Large intestine (tissue), 3 donors: ENCODE measurements at regions not wholly inside any gene's neighbourhood (a gene's known extent, or its start where the extent isn't known, plus 50 kb on each side); places are given as distances from the start of the nearest gene placed in this dataset.

Experiments used
- DNase-seq, 2 donors: peaks; one replicate each; pipeline versions ENCODE4 v3.0.0 to v3.0.0-alpha.2; 2013
- H3K27ac ChIP-seq: one replicate; pipeline ENCODE4 v1.5.1; 2013; ENCODE audit warnings: low read length
- H3K27me3 ChIP-seq: 2 replicates; pipeline ENCODE4 v1.6.1; 2013; ENCODE audit warnings: low read length; ENCODE audit not compliant: control insufficient read depth, insufficient read depth
- H3K36me3 ChIP-seq: 2 replicates; pipeline ENCODE4 v1.6.1; 2013; ENCODE audit warnings: low read length; ENCODE audit not compliant: control insufficient read depth, insufficient read depth
- H3K4me1 ChIP-seq: one replicate; pipeline ENCODE4 v1.6.1; 2013; ENCODE audit warnings: low read length; ENCODE audit not compliant: control insufficient read depth, insufficient read depth
- H3K4me3 ChIP-seq: one replicate; pipeline ENCODE4 v1.5.1; 2013; ENCODE audit warnings: low read length
- H3K9me3 ChIP-seq: one replicate; pipeline ENCODE4 v1.6.1; 2013; ENCODE audit warnings: mild to moderate bottlenecking, low read depth, low read length, moderate library complexity; ENCODE audit not compliant: control insufficient read depth
- WGBS: methylation state at CpG from one replicate; pipeline ENCODE4 v1.1.5; 2013; ENCODE audit warnings: low lambda C conversion rate; ENCODE audit not compliant: insufficient coverage; 5-methylcytosine and 5-hydroxymethylcytosine counted together

DNA sequence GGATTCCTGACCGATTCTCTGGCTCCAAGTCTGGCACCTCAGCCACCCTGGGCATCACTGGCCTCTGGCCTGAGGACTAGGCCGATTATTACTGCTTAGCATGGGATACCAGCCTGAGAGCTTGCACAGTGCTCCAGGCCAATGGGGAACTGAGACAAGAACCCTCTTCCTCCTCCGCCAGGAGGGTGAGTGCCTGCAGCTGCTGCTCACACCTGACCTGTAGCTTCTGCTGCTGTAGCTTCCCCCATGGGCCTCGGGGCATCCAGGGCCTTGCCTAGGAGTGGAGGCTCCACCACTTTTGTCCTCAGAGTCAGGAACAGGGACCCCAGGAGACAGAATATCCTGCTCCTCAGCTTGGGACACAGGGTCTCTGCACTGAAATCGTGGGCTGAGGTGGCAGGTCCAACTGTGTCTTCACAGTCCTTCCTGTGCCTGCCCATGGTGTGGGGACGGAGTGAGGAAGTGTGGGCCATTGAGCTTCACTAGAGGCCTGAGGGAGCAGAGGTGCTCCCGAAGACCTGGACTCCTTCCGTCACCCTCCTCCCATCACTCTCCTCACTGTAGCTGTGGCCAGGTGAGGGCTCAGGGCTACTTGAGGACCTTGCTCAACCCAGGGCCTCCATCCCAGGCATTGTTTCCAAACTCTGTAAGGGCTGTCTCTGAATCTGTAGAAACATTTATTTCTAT is 103.8 kb downstream of the ZNF280B start:
- no peak for DNase-seq
- Histone ChIP-seq H3K27ac (no peak overlapping the region), H3K4me3 (no peak overlapping the region), H3K9me3 (no peaks in the 10 kb centered on the region), H3K27me3 (peaks cover 6% of the 10 kb centered on the region), H3K4me1 (peaks cover 3% of the 10 kb centered on the region), H3K36me3 (no peaks in the 10 kb centered on the region)
- WGBS, result 100% methylated on average over 1 of the region's 8 CpGs

GRCh38 chr22:22406445-22407027 is 102.0 kb downstream of the ZNF280B start:
- Histone ChIP-seq H3K27me3 (peaks cover 6% of the 10 kb centered on the region), H3K4me3 (no peak overlapping the region), H3K4me1 (peaks cover 3% of the 10 kb centered on the region), H3K27ac (no peak overlapping the region), H3K36me3 (no peaks in the 10 kb centered on the region), H3K9me3 (no peaks in the 10 kb centered on the region)
- no peak for DNase-seq
- no CpG with 5 or more reads among the region's 5 CpGs for WGBS

DNA sequence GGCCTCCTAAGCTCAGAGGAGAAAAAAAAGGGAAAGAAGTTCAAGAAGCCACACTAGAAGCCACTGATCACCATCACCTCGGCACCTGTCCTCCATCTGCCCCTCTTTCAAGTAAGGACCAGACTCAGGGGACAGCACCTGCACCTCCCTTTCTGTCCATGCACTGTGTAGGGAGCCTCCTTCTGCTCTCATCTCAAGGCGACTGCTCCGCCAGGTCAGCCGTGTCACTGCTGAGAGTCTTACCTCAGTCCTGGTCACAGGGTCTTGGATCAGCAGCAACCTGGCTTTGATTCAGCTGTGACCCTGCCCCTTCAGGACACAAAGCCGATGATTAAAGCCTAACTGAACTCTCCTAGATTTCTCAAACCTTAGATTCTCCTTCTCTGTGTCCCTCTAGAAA is 101.5 kb downstream of the ZNF280B start:
- H3K36me3 ChIP-seq, result no peaks in the 10 kb centered on the region
- H3K9me3 ChIP-seq, result no peaks in the 10 kb centered on the region
- no peak for DNase-seq
- H3K4me3 ChIP-seq, result no peak overlapping the region
- H3K27me3 ChIP-seq, result peaks cover 6% of the 10 kb centered on the region
- H3K4me1 ChIP-seq, result peaks cover 3% of the 10 kb centered on the region
- WGBS, result 80% methylated on average over 1 of the region's 5 CpGs
- H3K27ac ChIP-seq, result no peak overlapping the region

DNA sequence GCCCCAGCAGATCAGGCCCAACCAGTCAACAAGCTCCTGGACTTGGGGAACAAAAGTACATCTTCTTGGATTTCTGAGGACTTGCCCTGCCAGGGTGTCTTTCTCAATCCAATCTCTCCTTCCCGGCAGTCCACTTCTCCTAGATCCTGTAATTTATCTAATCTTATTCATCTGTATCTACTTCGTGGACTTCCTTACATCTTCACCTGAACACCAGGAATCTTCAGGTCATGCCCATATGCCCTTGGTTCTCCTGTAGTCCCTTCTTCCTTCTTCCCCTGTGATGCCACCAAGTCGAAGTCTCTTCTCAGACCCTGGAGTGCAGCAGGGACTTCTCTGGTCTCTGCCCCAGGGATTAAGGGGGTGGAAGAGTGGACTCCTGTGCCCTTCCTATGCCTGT is 100.3 kb downstream of the ZNF280B start:
- DNase-seq, result no peak
- Histone ChIP-seq H3K4me1 (peaks cover 3% of the 10 kb centered on the region), H3K27ac (peak overlapping the region; percentile 54), H3K36me3 (no peaks in the 10 kb centered on the region), H3K27me3 (peaks cover 6% of the 10 kb centered on the region), H3K9me3 (no peaks in the 10 kb centered on the region), H3K4me3 (no peak overlapping the region)
- no CpG with 5 or more reads among the region's 3 CpGs for WGBS

- H3K27me3 ChIP-seq, result peaks cover 6% of the 10 kb centered on the region
- H3K27ac ChIP-seq, result peak overlapping the region; percentile 54
- DNase-seq, result peak; percentile 33 to 61
- H3K36me3 ChIP-seq, result no peaks in the 10 kb centered on the region
- H3K9me3 ChIP-seq, result no peaks in the 10 kb centered on the region
- H3K4me3 ChIP-seq, result no peak overlapping the region
- WGBS, result no CpG with 5 or more reads among the region's 14 CpGs
- H3K4me1 ChIP-seq, result peaks cover 3% of the 10 kb centered on the region
Observed at GRCh38 chr22:22408731-22409696, 99.5 kb downstream of the ZNF280B start.

DNA sequence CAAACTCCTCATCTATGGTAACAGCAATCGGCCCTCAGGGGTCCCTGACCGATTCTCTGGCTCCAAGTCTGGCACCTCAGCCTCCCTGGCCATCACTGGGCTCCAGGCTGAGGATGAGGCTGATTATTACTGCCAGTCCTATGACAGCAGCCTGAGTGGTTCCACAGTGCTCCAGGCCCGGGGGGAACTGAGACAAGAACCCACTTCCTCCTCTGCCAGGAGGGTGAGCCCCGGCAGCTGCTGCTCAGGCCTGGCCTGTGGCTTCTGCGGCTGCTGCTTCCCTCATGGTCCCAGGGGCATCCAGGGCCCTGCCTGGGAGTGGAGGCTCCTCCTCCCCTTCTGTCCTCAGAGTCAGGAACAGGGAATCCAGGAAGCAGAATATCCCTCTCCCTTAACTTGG is 98.4 kb downstream of the ZNF280B start:
- Histone ChIP-seq H3K36me3 (no peaks in the 10 kb centered on the region), H3K27ac (no peak overlapping the region), H3K4me1 (peaks cover 3% of the 10 kb centered on the region), H3K27me3 (peaks cover 10% of the 10 kb centered on the region), H3K4me3 (no peak overlapping the region), H3K9me3 (no peaks in the 10 kb centered on the region)
- no peak for DNase-seq
- WGBS, result no CpG with 5 or more reads among the region's 5 CpGs

- peaks cover 16% of the 10 kb centered on the region for H3K27me3 ChIP-seq
- no peaks in the 10 kb centered on the region for H3K9me3 ChIP-seq
- H3K4me1 ChIP-seq, result peaks cover 3% of the 10 kb centered on the region
- no peak overlapping the region for H3K27ac ChIP-seq
- DNase-seq, result no peak
- H3K36me3 ChIP-seq, result no peaks in the 10 kb centered on the region
- WGBS, result 60% methylated on average over 1 of the region's 3 CpGs
- H3K4me3 ChIP-seq, result no peak overlapping the region
Observed at GRCh38 chr22:22410677-22411076, 97.9 kb downstream of the ZNF280B start.

GRCh38 chr22:22414266-22414665 is 94.3 kb downstream of the ZNF280B start:
- H3K27ac ChIP-seq, result no peak overlapping the region
- no peak for DNase-seq
- peaks cover 17% of the 10 kb centered on the region for H3K27me3 ChIP-seq
- 63% methylated on average over 1 of the region's 1 CpG for WGBS
- H3K4me3 ChIP-seq, result no peak overlapping the region
- H3K36me3 ChIP-seq, result no peaks in the 10 kb centered on the region
- peaks cover 3% of the 10 kb centered on the region for H3K4me1 ChIP-seq
- no peaks in the 10 kb centered on the region for H3K9me3 ChIP-seq

DNA sequence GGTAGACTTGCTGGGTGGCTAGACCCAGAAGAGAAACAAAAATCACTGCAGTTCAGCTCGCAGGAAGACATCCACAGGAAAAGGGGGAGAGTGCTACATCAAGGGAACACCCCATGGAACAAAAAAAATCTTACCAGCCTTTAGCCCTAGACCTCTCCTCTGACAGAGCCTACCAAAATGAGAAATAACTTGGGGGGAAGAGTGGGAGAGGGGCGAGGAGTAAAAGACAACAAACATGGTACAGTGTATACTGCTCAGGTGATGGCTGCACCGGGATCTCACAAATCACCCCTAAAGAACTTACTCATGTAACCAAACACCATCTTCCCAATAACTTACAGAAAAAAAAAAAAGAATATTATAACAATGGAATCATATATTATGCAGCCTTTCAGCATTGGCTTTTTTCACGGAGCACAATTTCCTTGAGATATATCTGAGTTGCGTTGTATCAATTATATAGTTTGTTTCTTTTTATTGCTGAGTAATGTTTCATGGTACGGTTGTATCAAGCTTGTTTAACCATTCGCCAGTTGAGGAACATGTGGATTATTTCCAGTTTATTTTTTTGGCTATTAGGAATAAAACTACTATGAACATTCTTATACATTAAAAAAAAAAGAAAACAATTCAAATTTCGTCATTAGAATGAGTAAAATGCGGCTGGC is 90.9 kb downstream of the ZNF280B start:
- peaks cover 36% of the 10 kb centered on the region for H3K27me3 ChIP-seq
- no peaks in the 10 kb centered on the region for H3K4me1 ChIP-seq
- H3K27ac ChIP-seq, result no peak overlapping the region
- no peak overlapping the region for H3K4me3 ChIP-seq
- H3K36me3 ChIP-seq, result no peaks in the 10 kb centered on the region
- H3K9me3 ChIP-seq, result no peaks in the 10 kb centered on the region
- DNase-seq, result no peak
- WGBS, result 80% methylated on average over 1 of the region's 9 CpGs

- Histone ChIP-seq H3K27ac (no peak overlapping the region), H3K4me3 (no peak overlapping the region), H3K27me3 (peaks cover 36% of the 10 kb centered on the region), H3K36me3 (no peaks in the 10 kb centered on the region), H3K9me3 (no peaks in the 10 kb centered on the region), H3K4me1 (no peaks in the 10 kb centered on the region)
- no CpG with 5 or more reads among the region's 2 CpGs for WGBS
- no peak for DNase-seq
Observed at GRCh38 chr22:22418163-22418549, 90.4 kb downstream of the ZNF280B start.
